ENCODE measurements at regions not wholly inside any gene's neighbourhood (a gene's known extent, or its start where the extent isn't known, plus 50 kb on each side); places are given as distances from the start of the nearest gene placed in this dataset.

- ATAC-seq, result no peak
These were observed 256.7 kb upstream of the IGFBP3 start for GRCh38 chr7:46177821-46178220.

- ATAC-seq, result no peak
These were observed 254.1 kb upstream of the IGFBP3 start for GRCh38 chr7:46175221-46175620.

- no peak for ATAC-seq
These were observed 253.1 kb upstream of the IGFBP3 start for GRCh38 chr7:46174196-46174580.

GRCh38 chr7:46173476-46174195 lies 252.6 kb upstream of the IGFBP3 start:
- ATAC-seq, result no peak

- ATAC-seq, result no peak
These were observed 249.7 kb upstream of the IGFBP3 start for GRCh38 chr7:46170792-46171191.

- no peak for ATAC-seq
These were observed 248.9 kb upstream of the IGFBP3 start for GRCh38 chr7:46170021-46170420.

GRCh38 chr7:46169384-46169755 lies 248.3 kb upstream of the IGFBP3 start:
- ATAC-seq, result no peak

GRCh38 chr7:46168671-46169383 lies 247.8 kb upstream of the IGFBP3 start:
- no peak for ATAC-seq

- no peak for ATAC-seq
These were observed 247.2 kb upstream of the IGFBP3 start for GRCh38 chr7:46168231-46168630.

GRCh38 chr7:46165276-46165675 lies 244.2 kb upstream of the IGFBP3 start:
- no peak for ATAC-seq

GRCh38 chr7:46164629-46165028 lies 243.6 kb upstream of the IGFBP3 start:
- no peak for ATAC-seq

GRCh38 chr7:46163246-46163645 lies 242.2 kb upstream of the IGFBP3 start:
- no peak for ATAC-seq

- no peak for ATAC-seq
These were observed 241.5 kb upstream of the IGFBP3 start for GRCh38 chr7:46162609-46163008.

- no peak for ATAC-seq
These were observed 239.8 kb upstream of the IGFBP3 start for GRCh38 chr7:46160861-46161260.

GRCh38 chr7:46157931-46158330 lies 236.9 kb upstream of the IGFBP3 start:
- no peak for ATAC-seq

GRCh38 chr7:46157404-46157803 lies 236.3 kb upstream of the IGFBP3 start:
- no peak for ATAC-seq

- no peak for ATAC-seq
These were observed 235.8 kb upstream of the IGFBP3 start for GRCh38 chr7:46156853-46157252.

GRCh38 chr7:46156086-46156485 lies 235.0 kb upstream of the IGFBP3 start:
- ATAC-seq, result no peak

- ATAC-seq, result no peak
These were observed 234.3 kb upstream of the IGFBP3 start for GRCh38 chr7:46155367-46155766.

- ATAC-seq, result no peak
These were observed 233.1 kb upstream of the IGFBP3 start for GRCh38 chr7:46153951-46154787.

GRCh38 chr7:46153583-46153950 lies 232.5 kb upstream of the IGFBP3 start:
- ATAC-seq, result no peak

GRCh38 chr7:46152696-46153095 lies 231.6 kb upstream of the IGFBP3 start:
- ATAC-seq, result no peak

GRCh38 chr7:46150721-46151120 lies 229.6 kb upstream of the IGFBP3 start:
- ATAC-seq, result no peak

GRCh38 chr7:46150202-46150601 lies 229.1 kb upstream of the IGFBP3 start:
- ATAC-seq, result no peak
